NCI-H1105 treated with DMSO at 0.1 percent for 48 hours (cell line): ENCODE measurements at regions not wholly inside any gene's neighbourhood (a gene's known extent, or its start where the extent isn't known, plus 50 kb on each side); places are given as distances from the start of the nearest gene placed in this dataset.
A peak's percentile ranks its signal among the peaks of the same experiment; 100 is the strongest.
"Not testable (repeated sequence)": the region's sequence is repeated elsewhere in the genome, so short reads cannot be mapped to it uniquely, and the experiment has no call there.

Experiments
- DNase-seq: peaks from one replicate; lab custom pipeline; 2025; lab: John Stamatoyannopoulos, UW

DNA sequence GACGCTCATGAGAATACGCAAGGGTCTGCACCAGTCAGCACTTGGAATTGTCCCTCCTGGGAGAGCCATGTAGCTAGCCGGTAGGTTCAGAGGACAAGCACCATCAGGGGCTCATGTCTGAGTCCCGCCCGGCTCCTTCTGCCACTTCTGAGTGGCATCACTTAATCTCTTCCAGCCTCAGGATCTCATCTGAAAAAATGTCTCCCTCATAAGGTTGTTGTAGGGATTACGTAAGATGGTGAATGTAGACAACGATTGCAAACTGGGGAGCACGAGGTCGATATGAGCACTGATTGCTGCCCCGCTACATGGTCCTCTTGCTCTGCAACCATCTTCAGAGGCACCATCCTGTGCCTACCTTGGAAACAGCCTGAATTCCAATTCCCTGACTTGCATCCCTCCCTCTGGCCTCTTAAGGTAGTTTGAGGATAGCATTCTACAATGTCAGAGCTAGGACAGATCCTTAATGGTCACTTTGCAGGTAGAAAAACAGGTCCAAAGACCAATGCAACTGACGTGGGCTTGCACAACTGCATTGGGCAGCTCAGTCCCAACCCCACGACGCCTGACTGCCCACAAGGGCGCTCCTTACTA lies 115.8 kb upstream of the TMEM45B start:
- no peak for DNase-seq

DNA sequence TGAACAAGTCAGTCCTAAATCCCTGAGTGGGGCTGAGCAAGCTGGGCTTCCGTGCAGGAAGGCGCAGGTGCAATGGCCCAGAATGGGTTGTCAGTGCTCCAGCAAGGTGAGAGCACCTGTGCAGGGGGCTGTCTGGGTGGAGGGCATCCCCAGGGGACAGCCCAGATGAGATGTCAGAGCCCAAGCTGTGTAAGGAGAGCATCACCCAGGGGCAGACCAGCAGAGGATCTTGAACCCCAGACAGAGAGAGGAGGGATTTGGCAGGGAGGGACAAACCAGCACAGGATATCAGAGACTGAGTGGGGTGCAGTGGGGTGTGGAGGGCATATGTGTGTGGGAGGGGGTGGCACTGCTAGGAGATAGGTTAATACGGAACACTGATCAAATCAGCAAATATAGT lies 114.9 kb upstream of the TMEM45B start:
- no peak for DNase-seq

DNA sequence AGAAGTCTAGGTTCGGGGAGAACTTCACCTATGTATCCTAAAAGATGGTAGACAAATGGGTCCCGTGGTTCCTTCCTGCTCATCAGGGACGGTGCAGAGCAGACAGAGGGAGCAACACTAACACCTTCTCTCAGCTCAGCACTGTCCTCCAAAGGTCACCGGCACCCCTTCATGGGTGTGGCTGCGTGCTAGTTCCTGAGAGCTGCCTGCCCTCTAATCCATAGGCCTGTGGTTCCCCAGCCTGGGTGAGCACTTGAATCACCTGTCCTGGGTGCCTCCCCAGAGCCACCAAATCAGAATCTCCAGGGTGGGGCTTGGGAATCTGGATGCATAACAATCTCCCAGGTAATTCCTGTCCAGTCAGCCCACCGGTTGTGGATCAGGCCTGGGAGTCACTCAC lies 113.9 kb upstream of the TMEM45B start:
- DNase-seq: no peak

DNA sequence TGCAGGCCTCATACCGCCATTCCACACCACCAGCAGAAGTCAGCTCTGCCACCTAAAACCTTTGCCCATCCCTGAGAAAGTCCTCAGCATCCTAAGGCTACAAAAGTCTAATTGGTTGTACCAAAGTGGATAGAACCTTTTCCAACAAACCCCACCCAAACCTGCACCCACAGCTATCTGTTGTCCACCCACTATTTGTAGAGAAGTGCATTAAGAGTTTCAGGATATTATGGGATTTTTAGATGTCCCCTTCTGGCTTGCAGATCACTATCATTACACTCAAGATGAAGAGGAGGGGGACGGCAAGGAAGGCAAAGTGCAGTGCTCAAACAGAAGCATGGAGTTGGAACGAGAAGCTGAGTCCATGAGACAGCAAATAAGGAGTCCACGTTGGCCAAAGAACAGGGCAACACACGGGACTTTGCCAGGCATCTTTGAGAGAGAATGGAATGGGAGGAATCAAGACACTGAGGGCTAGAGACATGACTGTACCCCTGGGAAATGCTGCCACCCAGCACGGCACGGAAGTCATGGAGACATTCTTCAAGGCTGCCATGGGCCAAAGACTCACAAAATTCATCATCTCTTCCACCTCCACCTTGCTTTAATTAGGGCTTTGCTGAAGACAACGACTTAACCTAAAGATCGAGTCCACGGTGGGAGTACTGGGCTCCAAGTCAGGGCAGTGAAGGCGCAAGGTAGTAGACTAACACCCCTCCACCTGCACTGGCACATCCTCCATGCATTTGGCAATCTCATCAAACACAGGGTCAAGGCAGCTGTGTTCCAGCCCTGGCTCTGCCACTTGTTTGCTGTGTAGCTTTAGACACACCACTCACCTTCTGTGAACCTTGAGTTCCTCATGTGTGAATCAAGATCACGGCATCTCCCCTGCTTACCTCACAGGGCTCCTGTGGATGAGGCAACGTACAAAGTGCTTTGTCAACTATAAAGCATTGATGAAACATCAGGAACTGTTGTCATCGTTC lies 112.9 kb upstream of the TMEM45B start:
- no peak for DNase-seq

DNA sequence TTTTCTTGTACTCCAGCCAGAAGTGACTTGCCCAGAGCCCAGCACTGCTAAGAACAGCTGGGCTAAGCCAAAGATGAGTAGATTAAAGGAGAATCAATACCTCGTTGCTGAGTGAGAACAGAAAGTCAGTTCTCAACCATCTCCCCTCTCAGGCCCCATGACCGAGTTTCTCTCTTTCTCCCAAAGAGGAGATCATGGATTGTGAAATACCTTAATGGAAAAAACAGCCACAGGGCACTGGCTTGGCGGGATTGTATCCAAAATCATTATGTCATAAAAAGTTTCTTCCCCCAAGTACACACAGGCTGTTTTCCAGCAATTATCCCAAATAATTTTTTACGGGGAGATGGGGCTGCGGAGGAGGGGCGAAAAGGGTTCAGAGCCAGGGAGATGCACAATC lies 111.8 kb upstream of the TMEM45B start:
- peak; percentile 83 for DNase-seq

DNA sequence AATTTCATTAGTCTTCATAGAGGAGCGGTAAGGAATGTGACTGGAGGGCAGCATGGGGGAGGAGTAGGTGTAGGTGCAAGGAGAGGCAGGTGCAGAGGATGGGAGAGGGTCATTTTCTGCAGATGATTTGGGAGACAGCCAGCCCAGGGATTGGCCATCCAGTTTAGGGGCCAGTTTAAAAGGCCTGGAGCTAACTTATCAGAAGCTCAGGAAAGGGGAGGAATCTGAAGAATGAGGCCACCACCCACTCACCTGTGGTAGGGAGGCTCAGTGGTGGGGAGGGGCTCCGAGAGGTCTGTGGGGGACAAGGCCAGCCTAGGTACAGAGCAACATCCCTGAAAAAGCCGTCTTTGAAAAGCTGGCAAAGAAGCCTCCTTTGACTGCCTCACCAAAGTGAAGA lies 110.8 kb upstream of the TMEM45B start:
- peak; percentile 38 for DNase-seq

DNA sequence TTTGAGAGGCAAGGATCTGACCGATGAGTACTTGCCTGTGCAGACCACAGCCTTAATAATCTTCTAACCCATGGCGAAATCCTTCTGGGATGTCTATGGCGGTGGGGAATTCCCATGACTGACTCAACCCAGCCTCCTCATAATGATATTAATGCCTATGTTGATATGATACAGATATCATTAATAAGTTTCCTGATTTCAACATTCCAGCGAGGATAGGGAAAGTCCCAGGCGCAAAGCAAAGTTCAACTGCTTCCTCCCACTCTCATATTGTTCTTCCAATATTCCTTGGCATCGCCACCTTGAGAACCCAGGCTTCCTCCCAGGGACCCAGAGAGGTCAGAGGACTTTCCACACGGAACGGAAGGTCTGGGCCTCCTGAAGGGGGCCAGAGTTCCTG lies 110.3 kb upstream of the TMEM45B start:
- no peak for DNase-seq

DNA sequence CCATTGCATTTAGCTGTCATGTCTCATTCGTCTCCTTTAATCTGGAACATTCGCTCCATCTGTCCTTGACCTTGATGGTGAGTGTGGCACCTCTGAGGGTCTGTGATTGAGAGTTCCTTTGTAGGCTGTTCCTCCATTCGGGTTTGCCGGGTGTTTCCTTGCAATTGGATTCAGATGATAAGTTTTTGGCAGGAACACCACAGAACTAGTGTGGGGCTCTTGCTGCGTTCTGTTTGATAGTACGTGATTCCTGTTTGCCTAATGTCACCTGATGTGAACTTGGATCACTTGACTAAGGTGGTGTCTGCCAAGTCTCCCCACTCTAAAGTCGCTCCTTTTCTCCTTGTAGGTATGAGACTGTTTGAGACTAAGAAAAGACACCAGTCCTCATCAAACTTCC lies 109.7 kb upstream of the TMEM45B start:
- DNase-seq: no peak

DNA sequence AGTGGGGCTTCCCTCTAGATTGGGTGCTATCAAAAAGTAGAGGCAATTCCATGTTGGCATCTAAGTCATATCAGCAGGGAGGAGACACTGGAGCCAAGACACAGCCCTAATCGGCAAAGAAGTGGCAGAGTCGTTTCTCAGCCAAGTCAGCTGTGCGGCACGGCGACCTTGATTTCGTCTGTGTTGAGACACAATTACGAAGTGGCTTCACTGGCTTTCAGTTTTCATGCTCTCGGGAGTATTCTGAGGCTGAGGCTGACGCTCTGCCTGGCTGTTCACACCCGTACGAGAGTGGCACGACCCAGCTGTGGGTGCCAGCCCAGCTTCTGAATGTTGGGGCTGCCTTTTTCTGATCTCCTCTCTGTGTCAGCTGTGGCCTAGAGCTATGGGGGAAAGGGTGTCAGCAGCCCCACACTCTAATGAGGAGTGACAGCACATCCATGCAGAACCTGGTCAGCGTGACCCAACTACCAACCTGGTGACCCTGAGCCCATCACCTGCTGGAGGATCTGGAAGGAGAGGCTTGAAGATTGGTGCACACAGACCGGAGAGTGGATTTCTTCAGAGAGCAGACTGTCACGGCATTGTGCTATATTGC lies 105.7 kb upstream of the TMEM45B start:
- no peak for DNase-seq

DNA sequence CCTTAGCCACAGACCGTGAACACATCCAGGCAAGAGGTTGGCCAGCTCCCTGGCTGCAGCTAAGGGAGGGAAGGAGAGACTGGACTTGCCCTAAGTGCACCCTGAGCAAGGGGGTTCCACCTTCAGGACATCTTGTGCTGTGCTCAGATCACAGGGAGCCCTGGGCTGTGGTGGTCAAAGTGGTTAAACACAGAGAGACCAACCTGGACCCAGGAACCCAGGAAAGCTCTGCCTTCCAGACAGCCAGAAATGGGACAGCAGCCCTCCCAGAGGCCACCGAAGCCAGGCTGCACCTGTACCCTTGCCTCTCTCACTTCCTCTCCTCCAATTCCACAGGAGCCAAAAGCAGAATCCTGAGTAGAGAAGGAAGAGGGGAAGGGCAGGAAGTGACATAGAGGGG lies 105.2 kb upstream of the TMEM45B start:
- no peak for DNase-seq

DNA sequence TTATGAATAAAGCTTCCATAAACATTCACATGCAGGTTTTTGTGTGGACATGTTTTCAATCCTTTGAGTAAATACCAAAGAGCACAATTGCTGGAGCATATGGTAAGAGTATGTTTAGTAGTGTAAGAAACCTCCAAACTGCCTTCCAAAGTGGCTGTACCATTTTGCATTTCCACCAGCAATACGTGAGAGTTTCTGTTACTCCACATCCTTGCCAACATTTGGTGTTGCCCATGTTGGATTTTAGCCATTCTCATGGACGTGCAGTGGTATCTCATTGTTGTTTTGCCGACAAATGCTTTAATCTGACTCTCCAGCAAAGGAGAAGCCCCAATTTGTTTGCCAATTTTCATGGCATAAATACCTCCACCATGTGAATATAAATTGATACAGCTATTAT lies 103.9 kb upstream of the TMEM45B start:
- DNase-seq: no peak

DNA sequence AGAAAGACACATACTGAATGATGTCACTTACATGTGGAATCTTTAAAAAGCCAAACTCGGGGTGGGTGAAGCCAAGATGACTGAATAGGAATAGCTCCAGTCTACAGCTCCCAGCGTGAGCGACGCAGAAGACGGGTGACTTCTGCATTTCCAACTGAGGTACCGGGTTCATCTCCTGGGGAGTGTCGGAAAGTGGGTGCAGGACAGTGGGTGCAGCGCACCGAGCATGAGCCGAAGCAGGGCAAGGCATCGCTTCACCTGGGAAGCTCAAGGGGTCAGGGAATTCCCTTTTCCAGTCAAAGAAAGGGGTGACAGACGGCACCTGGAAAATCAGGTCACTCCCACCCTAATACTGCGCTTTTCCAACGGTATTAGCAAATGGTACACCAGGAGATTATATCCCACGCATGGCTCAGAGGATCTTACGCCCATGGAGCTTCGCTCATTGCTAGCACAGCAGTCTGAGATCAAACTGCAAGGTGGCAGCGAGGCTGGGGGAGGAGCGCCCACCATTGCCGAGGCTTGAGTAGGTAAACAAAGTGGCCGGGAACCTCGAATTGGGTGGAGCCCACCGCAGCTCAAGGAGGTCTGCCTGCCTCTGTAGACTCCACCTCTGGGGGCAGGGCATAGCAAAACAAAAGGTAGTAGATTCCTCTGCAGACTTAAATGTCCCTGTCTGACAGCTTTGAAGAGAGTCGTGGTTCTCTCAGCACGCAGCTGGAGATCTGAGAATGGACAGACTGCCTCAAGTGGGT lies 103.0 kb upstream of the TMEM45B start:
- DNase-seq: not testable (repeated sequence)

DNA sequence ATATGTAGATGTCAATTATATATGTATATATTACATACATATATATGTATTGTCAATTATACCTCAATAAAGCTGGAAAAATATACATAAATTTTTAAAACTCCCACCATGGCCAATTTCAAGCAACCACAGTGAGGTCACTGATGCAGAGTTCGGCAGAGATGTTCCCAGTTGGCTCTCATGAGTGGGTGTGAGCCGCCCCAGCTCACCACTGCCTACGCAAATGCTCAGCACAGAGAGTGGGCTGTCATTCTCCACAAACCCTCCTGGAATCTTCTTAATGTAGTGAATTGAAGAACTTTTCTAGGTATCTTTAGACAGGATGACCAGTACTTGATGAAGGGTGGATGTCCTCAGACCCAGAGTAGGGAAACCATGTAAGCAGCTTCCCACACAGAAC lies 96.6 kb upstream of the TMEM45B start:
- DNase-seq: no peak

DNA sequence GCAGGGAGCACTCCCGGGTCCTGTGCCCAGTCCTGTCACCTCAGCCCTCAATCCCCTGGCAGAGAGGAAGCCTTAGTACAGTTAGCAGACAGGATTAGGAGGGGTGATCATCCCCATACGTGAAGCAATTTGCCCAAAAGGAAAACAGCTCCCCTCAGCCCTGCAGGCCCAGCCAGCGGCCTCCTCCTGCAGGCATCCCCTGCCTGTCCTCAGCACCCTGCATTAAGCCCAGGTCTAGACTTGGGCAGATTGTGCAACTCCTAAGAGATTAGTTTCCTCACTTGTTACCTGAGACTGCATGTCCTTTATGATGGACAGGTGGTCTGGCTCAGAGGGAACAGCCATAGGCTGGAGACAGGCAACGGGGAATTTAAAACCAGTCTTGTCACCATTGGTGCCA lies 95.5 kb upstream of the TMEM45B start:
- DNase-seq: no peak

DNA sequence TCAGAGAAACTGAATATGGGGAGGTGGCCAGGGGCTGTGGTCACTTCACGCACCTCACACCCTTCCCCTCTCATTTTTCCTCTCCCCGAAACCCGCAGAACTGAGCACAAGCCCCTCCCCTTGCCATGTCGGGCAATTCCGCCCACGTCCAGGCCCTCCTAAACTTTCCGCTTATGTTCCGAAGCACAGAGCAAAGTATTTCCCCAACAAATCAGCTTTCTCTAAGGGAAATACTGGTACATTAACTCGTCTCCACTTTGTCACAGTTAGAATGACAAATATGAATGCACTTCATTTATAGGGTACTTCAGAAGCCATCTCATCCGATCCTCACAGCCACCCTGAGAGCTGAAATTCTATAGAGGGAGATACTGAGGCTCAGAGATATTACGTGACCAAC lies 94.7 kb upstream of the TMEM45B start:
- no peak for DNase-seq

DNA sequence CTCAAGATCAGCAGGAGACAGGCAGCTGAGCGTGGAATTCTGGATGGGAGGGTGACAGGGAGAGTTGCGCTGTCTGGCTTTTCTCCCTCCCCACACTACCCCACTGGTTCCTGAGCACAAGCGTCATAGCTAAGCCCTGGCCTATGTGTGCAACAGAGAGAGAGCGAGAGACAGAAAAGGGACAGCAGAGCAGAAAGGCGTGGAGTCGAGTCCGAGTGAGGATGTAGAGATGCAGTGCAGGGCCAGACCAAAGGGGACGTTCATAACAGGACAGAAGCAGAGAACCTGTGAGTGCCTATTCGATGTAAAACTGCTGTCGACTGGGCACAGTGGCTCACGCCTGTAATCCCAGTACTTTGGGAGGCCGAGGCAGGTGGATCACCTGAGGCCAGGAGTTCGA lies 94.0 kb upstream of the TMEM45B start:
- DNase-seq: no peak

DNA sequence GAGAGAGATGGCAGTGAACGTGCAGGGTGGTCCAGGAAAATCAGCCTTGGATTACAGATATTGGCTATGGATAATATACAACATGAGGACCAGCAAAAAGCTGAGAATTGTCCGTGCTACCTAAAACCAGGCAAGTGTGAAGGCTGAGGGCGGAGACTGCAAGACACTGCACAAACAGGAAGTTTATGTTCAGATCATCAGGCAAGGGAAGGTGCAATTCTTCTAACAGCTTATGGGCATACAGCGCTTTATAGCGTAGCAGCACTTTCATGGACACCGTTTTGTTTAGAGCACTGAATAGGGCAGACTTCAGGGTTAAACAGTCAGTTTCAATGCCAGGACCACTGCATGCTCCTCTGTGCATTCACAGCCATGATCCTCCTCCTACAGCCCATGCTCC lies 93.1 kb upstream of the TMEM45B start:
- no peak for DNase-seq

DNA sequence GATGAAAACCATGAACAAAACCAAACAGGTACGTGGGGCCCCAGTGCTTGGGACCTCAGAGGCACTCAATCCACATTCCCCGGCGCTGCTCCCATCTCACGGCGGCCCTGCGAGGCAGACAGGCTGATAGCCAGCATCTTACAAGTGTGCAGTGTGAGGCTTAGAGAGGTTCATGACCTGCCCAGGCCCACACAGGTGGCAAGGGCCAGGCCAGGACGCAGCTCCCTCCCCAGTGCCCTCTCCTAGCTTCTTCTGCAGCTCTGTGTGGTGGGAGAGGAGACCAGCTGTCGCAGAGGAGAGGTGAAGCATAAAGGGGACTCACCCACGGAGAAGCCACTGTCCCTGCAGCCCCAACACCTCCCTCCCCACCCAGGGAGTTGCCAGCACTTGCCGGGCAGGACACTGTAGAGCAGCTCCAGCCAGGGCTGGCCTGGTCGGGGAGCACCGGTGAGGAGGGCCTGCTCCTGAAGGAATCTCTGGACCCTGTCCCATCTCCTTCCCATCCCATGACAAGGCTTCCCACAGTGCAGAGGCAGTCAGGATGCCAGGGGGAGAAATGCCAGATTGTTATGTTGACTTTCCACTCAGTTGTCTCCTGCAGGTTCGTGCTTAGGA lies 92.4 kb upstream of the TMEM45B start:
- no peak for DNase-seq

DNA sequence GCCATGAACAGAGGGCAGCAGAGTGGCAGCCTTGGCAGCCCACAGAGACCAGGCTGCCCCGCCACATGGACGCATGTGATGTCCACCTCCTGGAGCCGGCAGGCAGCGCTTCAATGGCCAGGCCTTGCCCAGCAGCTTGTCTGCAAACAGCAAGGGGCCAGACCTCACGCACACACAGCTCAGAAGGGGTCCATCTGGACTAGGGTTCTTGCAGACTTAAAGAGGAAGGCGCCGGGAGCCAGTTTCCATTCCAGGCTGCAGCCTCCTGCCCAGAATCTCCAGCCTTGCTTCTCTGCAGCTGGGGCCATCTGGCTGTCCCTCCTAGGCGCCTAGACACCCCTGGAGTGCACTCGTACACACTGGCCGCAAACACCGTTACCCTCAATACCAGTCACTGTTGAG lies 91.9 kb upstream of the TMEM45B start:
- DNase-seq: no peak

DNA sequence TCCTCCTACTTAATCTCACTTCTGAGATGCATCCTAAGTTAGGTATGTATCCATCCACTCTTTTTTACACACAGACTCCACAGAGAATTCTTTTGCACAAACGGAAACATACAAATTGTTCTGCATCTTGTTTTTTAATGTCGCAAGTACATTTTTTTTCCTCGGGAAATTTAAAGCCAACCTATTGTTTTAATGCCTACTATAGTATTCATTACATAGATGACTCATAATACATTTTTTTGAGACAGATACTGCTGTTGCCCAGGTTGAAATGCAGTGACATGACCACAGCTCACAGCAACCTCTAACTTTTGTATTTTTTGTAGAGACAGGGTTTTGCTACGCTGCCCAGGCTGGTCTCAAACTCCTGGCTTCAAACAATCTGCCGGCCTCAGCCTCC lies 90.8 kb upstream of the TMEM45B start:
- no peak for DNase-seq

DNA sequence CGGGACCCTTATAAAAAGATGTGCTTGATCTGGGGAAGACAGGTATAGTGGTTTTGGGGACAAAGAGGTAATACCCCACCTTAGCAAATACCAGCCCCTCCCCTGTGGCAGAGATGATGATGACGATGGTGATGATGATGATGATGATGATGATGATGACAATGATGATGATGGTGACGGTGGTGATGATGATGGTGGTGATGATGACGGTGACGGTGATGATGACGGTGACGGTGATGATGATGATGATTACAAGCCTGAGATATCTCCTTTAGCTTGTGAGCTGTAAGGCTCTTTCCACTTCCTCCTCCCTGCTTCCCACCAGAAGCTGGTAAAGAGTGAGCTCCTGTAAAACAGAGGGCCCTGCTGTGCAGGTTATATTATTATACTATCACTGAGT lies 89.5 kb upstream of the TMEM45B start:
- DNase-seq: no peak

DNA sequence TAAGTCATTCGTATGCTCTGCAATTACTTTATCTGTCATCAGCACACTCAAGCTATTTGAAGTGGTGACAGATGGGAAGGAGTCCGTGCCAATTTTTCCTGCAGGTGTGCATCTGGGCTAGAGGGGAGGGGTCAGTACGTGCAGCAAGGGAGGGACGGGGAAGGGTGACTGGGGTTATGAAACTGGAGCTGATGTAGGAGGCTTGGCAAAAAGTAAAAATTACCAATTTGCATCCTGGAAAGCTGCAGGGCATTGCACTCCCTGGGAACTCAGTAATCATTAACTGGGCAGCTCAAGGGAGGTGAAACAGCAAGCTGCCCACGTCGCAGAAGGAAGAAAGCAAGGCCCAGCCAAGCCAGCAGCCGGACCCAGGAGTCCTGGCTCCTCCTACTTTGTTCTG lies 87.1 kb upstream of the TMEM45B start:
- peak; percentile 100 for DNase-seq
